ENCODE measurements at regions not wholly inside any gene's neighbourhood (a gene's known extent, or its start where the extent isn't known, plus 50 kb on each side); places are given as distances from the start of the nearest gene placed in this dataset.

- no peak for DNase-seq (ENCODE audit: low read depth in 1 of 2, low spot score in 2 of 2)
- H2AFZ ChIP-seq (ENCODE audit: low read length): no peak overlapping the region
- POLR2A ChIA-PET (ENCODE audit: partially characterized antibody): no interaction called here
- CTCF ChIA-PET (ENCODE audit: partially characterized antibody): interaction anchor here (0.7 to 2.1 kb wide), 2 partner anchors 16 to 87 kb away, joined by 3 to 5 read pairs; no protein-coding TSS in a partner anchor
- no peak overlapping the region for H3K23ac ChIP-seq (ENCODE audit: insufficient read length)
- H3K9ac ChIP-seq (replicated peaks in 1 of 4; ENCODE audit: extremely low read depth in 1 of 4, low read depth in 3 of 4, low read length in 3 of 4): no peak overlapping the region
- H2BK5ac ChIP-seq (ENCODE audit: low read depth, low read length): no peak overlapping the region
- H3K4me2 ChIP-seq (ENCODE audit: insufficient read depth in 1 of 2, low read depth in 2 of 2, low read length in 2 of 2): no peak overlapping the region
- no peak overlapping the region for H3K18ac ChIP-seq (ENCODE audit: extremely low read depth, low read length)
- H3K79me1 ChIP-seq (ENCODE audit: low read depth, low read length): no peaks in the 10 kb centered on the region
- no peak overlapping the region for H3K27ac ChIP-seq (ENCODE audit: low read depth, low read length)
- H4K5ac ChIP-seq (ENCODE audit: insufficient read length, low read depth, low read length): no peak overlapping the region
- no peaks in the 10 kb centered on the region for H3K27me3 ChIP-seq (replicated peaks in 1 of 4; ENCODE audit: control insufficient read depth in 3 of 4, extremely low read depth in 1 of 4, insufficient read depth in 3 of 4, low read length in 3 of 4)
- no peaks in the 10 kb centered on the region for H3K79me2 ChIP-seq (ENCODE audit: control insufficient read depth in 1 of 2, insufficient read depth in 2 of 2, low read length in 2 of 2)
- no peak overlapping the region for H2BK12ac ChIP-seq (ENCODE audit: low read depth, low read length)
- no peak overlapping the region for H4K91ac ChIP-seq (replicated peaks; ENCODE audit: insufficient read length, low read length)
- H3K4me3 ChIP-seq (ENCODE audit: extremely low read depth in 1 of 4, insufficient read depth in 2 of 4, low read depth in 3 of 4, low read length in 4 of 4): no peak overlapping the region
- H4K8ac ChIP-seq (ENCODE audit: extremely low read depth, insufficient read depth, low read length): no peak overlapping the region
- H3K23me2 ChIP-seq (ENCODE audit: low read depth, low read length): no peaks in the 10 kb centered on the region
- no peak overlapping the region for H2BK120ac ChIP-seq (replicated peaks; ENCODE audit: low read depth, low read length)
- H3K56ac ChIP-seq (replicated peaks; ENCODE audit: insufficient read length, low read depth, low read length): no peak overlapping the region
- H3K4ac ChIP-seq (replicated peaks; ENCODE audit: insufficient read length, low read depth, low read length): no peak overlapping the region
- no peaks in the 10 kb centered on the region for H3K36me3 ChIP-seq (ENCODE audit: control insufficient read depth in 2 of 4, insufficient read depth in 4 of 4, low read length in 3 of 4)
- no peak overlapping the region for H2AK5ac ChIP-seq (ENCODE audit: low read depth, low read length)
- H3K14ac ChIP-seq (ENCODE audit: insufficient read length): no peak overlapping the region
- H2BK20ac ChIP-seq (ENCODE audit: low read length): no peak overlapping the region
- no peaks in the 10 kb centered on the region for H4K20me1 ChIP-seq (replicated peaks in 1 of 2; ENCODE audit: control insufficient read depth in 1 of 2, insufficient read depth in 2 of 2, low read length in 2 of 2)
- H3K4me1 ChIP-seq (replicated peaks in 1 of 4; ENCODE audit: control insufficient read depth in 3 of 4, insufficient read depth in 4 of 4, low read length in 3 of 4): 0 out of 7 replicates have a peak, but pooled peaks cover 0 to 2% (median 0%) of the 10 kb centered on the region in 4 experiments
- H2BK15ac ChIP-seq (ENCODE audit: low read length): no peak overlapping the region
- FAIRE-seq: no peak
- H3K9me3 ChIP-seq (ENCODE audit: insufficient read depth in 2 of 2, low read depth in 1 of 2, low read length in 1 of 2): no peaks in the 10 kb centered on the region
- 91% methylated on average over 3 of the region's 3 CpGs; no CpG with 5 or more reads in 1 of the 2 experiments for WGBS, 2 experiments (ENCODE audit: extremely low coverage in 1 of 2, insufficient coverage in 1 of 2, insufficient read length in 1 of 2, insufficient replicate concordance in 2 of 2, low coverage in 1 of 2, low lambda C conversion rate in 2 of 2, missing lambda C conversion rate in 1 of 2)
- no peak for TF ChIP-seq RNF2 (IDR thresholded peaks at IDR 0.05; ENCODE audit: borderline replicate concordance, low read depth, low read length, missing control alignments, poor library complexity, severe bottlenecking)
- TF ChIP-seq EGR1 (IDR thresholded peaks at IDR 0.05; ENCODE audit: borderline replicate concordance, low read depth, low read length): no peak
- no peak for TF ChIP-seq SIN3A (conservative IDR thresholded peaks at IDR 0.05 in 1 of 2, IDR thresholded peaks at IDR 0.05 in 1 of 2; ENCODE audit: low read depth in 1 of 2, low read length in 2 of 2)
- TF ChIP-seq POLR2A (IDR thresholded peaks at IDR 0.05; ENCODE audit: control extremely low read depth in 1 of 2, low read depth in 2 of 2, low read length in 2 of 2): no peak
- no peak for TF ChIP-seq CTBP2 (IDR thresholded peaks at IDR 0.05; ENCODE audit: borderline replicate concordance, insufficient read depth, insufficient read length, low read length)
- no peak for TF ChIP-seq POU5F1 (IDR thresholded peaks at IDR 0.05; ENCODE audit: low read depth, low read length)
- no peak for TF ChIP-seq HDAC6 (IDR thresholded peaks at IDR 0.05; ENCODE audit: low read depth, low read length)
- no peak for TF ChIP-seq SRF (IDR thresholded peaks at IDR 0.05; ENCODE audit: low read depth, low read length)
- no peak for TF ChIP-seq KDM4A (IDR thresholded peaks at IDR 0.05; ENCODE audit: low read depth, low read length, severe bottlenecking)
- no peak for TF ChIP-seq TAF1 (IDR thresholded peaks at IDR 0.05; ENCODE audit: low read depth, low read length)
- no peak for TF ChIP-seq SAP30 (IDR thresholded peaks at IDR 0.05; ENCODE audit: insufficient read depth, insufficient replicate concordance, low read length)
- no peak for TF ChIP-seq EP300 (IDR thresholded peaks at IDR 0.05; ENCODE audit: borderline replicate concordance in 1 of 2, low read depth in 2 of 2, low read length in 2 of 2)
- no peak for TF ChIP-seq SUZ12 (IDR thresholded peaks at IDR 0.05; ENCODE audit: low read length)
Measured at GRCh38 chr17:27974045-27974436, 68.4 kb upstream of the NLK start.
